Stimulated activated naive CD4-positive, alpha-beta T cell treated with Interleukin-2 at 50 U/mL for 16 hours (primary cell): ENCODE measurements at regions not wholly inside any gene's neighbourhood (a gene's known extent, or its start where the extent isn't known, plus 50 kb on each side); places are given as distances from the start of the nearest gene placed in this dataset.
"Not testable (repeated sequence)": the region's sequence is repeated elsewhere in the genome, so short reads cannot be mapped to it uniquely, and the experiment has no call there.

ENCODE experiments used
- DNase-seq: peaks from one replicate; lab custom pipeline; 2025; lab: John Stamatoyannopoulos, UW

DNA sequence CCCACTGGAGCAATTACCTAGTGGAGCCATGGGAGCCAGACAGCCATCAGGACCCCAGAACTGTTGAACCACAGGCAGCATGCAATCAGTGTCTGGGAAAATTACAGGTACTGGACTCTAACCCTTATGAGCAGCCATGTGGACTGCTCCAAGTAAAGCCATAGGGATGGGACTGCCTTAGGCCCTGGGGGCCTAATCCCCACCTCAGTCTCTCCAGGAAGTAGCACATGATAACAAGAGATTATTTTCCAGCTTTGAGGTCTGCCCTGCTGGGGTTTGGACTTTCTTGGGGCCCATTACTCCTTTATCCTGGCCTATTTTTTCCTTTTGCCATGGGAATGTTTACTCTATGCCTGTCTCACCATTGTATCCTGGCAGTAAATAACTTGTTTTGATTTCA is 226.8 kb downstream of the AEBP2 start:
- DNase-seq: no peak

DNA sequence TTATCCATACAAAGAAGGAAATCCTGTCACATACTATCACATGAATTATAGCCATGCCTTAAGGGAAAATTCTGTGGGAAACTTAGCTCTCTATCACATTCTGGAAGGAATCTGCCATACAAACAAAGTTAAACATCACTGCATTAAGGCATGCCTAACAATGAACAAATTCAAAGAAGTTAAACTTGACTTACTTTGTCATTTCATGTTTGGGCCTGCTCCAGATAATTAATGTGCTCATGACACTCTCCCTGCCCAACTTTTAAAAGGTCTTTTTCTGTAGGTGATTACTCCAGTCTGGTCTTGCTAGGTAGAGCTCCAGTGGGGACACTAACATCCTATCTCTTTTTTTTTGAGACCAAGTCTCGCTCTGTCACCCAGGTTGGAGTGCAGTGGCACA is 230.5 kb downstream of the AEBP2 start:
- no peak for DNase-seq

DNA sequence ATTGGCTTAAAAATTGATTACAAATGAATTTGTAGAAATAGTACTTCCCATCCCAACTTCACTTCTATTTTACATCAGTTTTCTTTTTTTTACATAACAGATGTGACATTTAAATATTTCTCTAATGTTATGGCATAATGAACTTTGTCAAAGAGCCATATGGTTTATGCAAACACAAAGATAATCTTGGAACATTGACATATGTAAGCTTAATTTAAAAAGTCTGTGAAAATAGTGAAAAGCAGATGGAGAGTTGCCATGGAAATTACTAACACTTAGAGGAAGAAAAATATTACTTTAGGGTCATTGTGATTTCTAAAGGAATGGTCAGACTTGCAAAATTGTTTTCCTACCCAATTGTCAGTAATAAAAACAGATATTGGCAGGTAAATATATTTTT is 232.4 kb downstream of the AEBP2 start:
- DNase-seq: no peak

DNA sequence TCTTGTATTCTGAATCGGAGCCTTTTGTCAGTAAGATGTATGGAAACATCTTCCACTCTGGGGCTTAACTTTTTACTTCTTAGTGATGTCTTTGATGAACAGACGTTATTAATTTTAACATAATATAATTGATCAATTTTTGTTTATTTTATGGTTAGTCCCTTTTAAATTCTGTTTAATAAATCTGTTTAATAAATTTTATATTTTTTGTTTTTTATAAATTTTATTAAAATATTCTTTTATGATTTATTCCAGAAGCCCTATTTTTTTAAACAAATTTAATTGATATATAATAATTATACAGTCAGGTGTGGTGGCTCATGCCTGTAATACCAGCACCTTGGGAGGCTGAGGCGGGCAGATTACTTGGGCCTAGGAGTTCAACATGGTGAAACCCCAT is 235.1 kb downstream of the AEBP2 start:
- no peak for DNase-seq

DNA sequence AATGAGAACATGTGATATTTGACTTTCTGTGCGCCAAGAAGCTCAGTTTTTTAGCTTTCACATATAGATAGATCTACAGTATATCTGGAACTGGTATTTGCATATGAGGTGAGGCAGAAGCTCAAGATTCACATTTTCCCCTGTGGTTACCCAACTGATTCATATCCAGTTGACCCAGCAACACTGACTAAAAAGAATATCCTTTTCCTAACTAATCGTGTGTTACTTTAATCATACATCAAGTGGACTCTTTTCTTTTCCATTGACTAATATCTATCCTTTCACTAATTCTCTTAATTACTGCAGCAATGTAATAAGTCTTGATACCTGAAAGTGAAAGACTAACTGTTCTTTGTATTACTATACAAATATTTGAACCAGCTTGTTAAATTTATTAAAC is 236.1 kb downstream of the AEBP2 start:
- no peak for DNase-seq

DNA sequence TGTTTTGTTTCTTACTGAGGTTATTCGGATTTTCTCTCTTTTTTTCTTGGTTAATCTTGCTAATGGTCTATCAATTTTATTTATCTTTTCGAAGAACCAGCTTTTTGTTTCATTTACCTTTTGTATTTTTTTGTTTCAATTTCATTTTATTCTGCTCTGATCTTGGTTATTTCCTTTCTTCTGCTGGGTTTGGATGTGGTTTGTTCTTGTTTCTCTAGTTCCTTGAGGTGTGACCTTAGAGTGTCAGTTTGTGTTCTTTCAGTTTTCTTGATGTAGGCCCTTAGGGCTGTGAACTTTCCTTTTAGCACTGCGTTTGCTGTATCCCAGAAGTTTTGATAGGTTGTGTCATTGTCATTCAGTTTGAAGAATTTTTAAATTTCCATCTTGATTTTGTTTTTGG is 239.2 kb downstream of the AEBP2 start:
- DNase-seq: not testable (repeated sequence)

DNA sequence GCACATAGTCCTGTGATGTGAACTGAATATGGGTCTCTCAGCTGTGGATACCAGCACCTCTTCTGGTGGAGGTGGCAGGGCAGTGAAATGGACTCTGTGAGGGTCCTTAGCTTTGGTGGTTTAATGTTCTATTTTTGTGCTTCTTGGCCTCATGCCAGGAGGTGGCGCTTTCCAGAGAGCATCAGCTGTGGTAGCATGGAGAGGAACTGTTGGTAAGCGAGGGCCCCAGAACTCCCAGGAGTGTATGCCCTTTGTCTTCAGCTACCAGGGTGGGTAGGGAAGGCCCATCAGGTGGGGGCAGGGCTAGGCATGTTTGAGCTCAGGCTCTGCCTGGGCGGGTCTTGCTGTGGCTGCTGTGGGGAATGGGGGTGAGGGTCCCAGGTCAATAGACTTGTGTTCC is 241.7 kb downstream of the AEBP2 start:
- DNase-seq: no peak

DNA sequence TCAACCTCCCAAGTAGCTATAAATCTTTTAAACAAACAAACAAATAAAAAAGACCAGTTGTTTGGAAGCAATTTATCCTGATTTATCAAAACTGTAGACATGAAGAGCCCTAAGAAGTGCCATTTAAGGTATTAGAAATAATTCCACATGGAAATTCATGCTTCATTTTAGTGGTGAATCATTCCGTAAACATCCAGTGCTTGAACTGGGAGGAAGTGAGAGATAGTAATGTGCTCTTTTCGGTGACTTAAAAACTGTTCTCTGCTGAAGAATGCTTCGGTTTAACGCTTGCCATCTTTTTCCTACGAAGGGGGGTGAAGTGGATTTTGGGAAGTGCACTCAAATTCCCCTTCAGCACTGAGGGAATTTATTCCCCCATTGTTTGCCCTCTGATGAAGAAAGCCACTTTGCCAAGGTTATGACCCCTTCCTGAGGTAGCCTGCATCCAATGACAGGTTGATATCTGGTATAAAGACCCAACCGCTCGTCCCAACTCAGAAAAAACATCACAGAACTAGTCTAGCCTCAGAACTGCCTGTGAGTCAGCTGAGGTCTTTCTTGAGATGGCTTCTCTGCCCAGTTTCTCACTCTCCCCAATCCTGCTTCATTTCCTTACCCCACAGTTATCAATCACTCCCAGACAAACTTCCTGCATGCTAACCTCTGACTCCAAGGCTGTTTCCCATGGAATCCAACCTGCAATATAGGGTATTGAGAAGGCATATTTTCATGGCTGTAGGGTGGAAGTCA is 244.1 kb downstream of the AEBP2 start:
- no peak for DNase-seq

DNA sequence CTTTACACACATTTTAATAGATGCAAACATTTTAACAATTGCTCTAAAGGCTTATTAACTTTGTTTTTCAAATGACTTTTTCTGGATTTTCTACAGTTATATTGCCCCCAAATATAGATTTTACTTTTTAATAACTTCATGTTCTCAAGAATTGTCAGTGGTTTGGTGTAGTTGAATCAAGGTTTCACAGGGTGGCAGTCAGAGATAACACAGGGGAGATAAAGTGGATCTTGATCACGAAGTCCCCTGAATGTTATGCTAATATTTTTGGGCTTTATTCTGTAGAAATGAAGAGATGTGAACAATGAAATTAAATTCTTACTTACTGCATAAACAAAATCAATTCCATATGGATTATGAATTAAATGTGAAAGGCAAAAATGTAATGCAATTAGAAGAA is 248.1 kb downstream of the AEBP2 start:
- DNase-seq: no peak

DNA sequence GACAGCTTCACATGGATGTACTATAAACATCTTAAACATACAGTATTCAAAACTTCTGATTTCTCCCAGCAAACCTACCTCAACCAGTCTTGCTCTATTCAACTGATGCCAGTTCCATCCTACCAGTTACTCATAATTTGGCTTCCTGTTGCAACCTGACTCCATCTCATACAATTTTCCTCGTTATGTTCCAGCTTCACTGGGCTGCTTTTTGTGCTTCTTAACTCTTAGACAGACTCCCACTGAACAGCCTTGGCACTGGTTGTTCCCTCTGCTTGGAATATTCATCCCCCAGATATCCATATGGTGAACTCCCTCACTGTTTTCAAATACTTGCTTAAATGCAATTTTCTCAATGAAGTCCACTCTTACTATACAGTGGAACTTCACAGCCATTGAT is 249.2 kb downstream of the AEBP2 start:
- DNase-seq: no peak

DNA sequence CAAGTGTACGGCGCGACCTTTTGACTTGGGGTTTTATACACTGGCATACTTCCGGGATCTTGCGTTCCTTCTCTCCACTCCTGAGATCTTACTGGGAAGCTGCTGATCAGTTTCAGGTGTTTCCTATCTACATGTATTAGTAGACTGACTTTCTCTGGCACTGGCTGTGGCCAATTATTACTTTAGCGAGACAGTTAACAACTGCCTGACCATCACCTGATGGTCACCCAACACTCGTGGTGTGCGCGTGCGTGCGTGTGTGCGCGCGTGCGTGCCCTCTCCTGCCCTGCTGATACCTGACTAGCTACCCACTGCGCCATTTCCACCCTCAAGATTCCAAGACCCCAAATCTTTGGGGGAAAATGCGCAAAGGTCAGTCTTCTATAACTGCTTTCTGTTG is 249.9 kb downstream of the AEBP2 start:
- no peak for DNase-seq

DNA sequence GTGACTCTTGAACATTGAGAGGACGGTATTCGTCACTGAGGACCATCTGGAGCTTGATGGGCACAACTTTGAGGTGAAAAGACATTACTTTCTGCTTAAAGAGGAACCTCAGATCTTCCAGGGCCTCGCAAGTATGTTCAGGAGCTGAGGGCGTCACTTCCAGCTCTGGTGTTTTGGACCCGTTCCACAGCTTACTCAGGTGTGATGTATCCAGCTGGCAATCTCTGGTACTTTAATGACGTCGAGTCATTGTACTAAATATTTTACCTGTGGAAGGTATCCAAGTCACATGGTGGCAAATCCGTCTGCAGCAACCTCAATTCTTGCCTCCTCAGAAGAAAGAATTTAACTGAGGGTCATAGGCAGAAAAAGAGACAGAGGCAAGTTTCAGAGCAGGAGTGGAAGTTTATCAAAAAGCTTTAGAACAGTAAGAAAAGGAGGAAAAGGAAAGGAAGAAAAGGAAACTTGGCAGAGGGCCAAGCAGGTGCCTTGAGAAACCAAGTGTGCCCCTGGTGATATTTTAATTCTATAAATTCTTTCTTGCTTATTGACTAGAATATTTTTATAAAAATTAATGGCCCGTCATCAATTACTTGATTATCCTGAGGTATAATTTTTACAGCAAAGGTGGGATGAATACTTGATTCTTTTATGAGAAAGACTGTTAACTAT is 250.6 kb downstream of the AEBP2 start:
- no peak for DNase-seq

DNA sequence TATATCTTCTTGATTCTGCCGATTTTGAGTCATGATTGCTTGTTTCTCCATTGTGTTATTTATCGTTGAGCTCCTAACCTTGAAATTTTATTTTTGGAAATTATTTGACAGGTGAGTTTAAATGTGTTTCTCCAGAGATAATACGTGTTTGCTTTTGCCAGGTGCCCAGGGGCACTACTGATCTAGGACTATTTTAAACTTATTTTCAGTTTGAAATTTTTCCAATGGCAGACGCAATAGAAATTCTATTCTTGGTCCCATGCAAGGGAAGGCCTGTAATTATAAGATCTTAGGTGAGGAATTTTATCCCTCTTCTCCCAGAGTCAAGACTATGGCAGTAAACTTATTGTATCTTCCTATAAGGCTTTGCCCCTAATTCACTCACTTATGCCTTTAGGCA is 252.8 kb downstream of the AEBP2 start:
- no peak for DNase-seq

DNA sequence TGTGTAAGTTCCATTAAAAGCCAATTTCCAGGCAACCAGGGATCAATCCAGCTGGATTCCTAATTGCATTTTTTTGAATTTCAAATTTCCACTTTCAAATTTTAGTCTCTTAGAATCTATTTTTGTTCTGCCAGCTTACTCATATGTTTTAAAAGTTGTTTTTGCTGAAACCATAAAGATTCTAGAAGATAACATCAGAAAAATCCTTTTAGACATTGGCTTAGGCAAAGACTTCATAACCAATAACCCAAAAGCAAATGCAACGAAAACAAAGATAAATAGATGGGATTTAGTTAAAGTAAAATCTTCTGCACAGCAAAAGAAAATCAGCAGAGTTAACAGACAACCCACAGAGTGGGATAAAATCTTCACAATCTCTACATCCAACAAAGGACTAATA is 253.3 kb downstream of the AEBP2 start:
- no peak for DNase-seq

DNA sequence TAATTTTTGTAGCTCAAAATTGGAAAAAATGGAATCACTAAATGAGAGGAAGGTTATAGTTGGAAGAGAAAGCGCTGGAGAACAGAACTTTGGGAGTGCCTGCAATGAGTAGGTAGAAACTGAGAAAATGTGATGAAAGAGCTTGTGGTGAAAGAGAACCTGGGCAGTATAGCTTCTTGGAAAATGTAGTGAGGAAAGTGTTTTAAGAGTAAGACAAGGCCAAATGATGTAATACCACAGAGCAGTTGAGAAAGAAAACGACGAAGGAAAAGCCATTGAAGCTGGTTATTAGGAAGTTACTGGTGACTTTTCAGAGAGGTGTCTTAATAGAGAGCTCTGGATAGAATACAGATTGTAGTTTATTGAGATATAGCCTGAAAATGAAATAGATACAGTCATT is 255.3 kb downstream of the AEBP2 start:
- no peak for DNase-seq

DNA sequence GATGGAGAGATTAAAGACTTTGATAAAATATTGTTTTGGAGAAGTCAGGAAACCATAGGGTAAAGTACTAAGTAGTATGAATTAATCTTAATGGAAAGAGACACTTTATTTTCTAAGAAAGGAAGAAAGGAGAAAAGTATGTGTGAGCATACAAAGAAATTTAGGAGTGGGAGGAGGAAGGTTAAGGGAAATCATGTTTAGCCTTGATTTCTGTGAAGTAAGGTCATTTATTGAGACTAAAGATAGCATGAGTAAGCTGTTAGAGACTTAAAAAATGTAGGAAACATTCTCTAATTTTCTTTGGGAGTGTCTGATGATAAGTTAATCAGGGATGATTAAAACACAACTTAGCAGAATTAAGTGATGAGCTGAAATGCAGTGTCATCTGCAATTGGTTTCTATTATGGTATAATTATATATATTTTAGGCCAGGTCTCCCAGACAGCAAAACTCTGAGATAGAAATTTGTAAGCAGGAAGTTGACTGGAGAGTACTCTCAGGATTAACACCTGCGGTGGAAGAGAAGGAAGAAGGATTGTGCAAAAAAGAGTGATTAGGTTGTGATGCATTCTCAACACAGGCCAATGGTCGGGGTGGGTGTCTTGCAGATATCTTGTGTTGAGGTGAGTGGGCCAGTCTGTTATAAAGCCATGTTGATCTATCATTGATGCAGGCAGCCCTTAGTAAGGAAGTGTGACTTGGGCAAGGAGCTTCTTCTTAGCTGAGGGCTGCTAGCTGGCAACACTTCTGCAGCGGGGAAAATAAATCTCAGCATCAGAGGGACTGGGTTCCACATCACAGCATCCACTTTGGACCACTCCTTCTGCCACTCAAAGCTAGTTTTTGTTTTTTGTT is 256.2 kb downstream of the AEBP2 start:
- DNase-seq: no peak

DNA sequence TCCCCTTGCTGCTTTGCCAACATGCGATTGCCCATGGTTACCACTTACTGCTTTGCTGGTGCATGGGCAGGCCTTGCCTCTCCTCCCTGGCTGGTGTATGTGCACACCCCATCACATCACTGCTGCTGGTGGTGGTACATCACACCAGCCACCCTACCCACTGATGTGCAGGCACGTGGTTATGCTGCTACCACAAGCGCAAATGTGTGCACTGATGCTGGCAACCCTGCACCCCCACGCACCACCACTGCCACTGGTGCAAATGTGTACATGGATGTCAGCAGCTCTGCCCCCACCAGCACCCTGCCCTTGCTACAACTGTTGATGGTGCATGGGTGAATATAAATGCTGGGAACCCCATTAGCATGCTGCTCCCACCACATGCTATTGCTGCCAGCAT is 261.7 kb downstream of the AEBP2 start:
- no peak for DNase-seq

DNA sequence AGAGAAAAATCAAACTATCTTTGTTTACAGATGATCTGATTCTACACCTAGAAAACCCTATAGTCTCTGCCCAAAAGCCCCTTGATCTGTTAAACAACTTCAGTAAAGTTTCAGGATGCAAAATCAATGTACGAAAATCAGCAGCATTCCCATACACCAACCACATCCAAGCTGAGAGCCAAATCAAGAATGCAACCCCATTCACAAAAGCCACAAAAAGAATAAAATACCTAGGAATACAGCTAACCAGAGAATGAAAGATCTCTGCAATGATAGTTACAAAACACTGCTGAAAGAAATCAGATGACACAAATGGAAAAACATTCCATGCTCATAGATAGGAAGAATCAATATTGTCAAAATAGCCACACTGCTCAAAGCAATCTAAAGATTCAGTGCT is 265.7 kb downstream of the AEBP2 start:
- no peak for DNase-seq

DNA sequence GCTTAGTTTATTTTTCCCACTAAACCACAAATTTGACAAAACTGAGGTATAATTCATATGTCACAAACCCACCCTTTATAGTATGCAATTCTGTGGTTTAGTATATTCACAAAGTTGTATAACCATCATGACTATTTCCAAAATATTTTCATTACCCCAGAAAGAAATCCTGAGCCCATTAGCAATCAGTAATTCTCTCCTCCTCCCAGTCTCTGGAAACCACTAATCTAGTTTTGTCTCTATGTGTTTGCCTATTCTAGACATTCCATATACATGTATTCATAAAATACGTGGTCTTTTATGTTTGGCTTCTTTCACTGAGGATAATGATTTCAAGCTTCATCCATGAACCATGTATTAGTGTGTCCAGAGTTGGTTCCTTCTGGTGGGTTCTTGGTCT is 267.6 kb downstream of the AEBP2 start:
- no peak for DNase-seq

DNA sequence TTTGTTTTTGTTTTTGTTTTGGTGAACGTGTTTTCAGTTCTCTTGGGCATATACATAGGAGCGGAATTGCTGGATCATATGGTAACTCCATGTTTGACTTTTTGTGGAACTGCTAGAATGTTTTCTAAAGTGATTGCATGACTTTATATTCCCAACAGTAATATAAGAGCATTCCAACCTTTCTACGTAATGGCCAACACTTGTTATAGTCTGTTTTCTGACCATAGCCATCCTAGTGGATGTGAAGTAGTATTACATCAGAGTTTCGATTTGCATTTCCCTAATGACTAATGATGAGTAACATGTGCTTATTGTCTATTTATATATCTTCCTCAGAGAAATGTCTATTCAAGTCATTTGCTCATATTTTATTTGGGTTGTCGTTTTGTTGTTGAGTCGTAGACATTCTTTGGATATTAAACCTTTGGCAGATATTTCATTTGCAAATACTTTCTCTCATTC is 268.7 kb downstream of the AEBP2 start:
- DNase-seq: no peak

DNA sequence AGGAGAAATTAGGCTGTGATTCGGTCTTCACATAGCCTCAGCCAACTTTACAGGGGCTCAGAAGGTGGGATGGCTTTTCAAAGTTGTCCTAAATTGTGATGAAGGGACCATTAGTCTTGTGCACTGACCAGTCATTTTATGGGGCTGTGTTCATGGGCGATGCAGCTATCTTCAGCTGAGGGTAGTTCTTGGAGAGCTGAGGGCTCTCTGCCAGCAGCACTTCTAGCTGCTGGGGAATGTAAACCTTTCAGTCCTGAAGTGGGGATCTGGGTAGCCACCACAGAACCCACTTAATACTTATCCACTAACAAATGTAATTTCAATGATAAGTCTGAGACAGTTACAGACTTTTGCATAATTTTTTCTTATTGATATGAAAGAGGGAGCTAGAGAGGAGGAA is 270.6 kb downstream of the AEBP2 start:
- no peak for DNase-seq

DNA sequence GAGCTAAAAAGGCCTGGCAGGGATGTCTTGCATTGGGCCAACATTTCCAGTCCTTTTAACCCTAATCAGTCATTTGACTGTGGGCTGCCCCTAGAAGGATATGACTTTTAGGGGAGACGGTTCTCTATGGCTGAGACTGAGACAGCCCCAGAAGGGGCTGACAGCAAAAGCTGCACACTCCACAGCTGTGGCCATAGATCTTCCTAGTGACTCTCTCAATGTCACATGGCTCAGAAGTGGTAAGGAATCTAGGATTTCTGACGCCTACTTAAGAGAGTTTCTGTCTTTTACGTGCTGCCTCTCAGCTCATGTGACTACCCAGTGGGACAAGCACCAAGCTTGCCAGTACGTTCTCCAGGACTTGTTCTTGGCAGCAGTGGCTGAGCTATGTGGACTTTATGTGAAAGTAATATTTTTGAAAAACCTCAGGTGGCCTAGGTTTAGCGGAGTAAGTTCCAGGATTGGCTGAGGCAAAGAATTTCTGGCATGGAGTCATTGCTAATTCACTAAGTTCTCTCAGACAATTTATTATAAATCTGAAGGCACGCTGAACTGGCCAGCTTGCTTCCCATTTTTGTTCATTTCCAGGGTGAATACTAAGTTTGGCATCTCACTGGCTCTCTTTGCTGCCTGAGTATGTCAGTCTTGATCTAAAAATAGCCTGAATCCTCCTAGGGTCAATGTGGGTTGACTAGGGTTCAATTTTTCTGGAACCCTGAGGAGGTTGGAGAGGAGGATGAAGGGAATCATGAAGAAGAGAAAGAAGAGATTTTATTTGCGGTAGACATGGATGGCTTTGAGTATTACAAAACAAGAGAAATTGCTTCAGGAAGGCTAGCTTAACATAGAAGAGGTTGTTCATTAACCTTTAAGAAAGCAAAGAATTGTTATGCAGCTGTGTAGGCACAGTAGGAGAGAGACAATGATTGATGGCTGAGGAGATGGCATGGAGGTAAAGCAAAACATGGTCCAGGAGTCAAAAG is 271.8 kb downstream of the AEBP2 start:
- DNase-seq: no peak
